HL-60 (cell line): ENCODE measurements at regions not wholly inside any gene's neighbourhood (a gene's known extent, or its start where the extent isn't known, plus 50 kb on each side); places are given as distances from the start of the nearest gene placed in this dataset.

Source experiments
- DNase-seq, 2 experiments: peaks; one replicate each; pipeline ENCODE4 v3.0.0-alpha.2; 2010 to 2020; ENCODE audit warnings: low read depth in 1 of 2, low spot score in 1 of 2
- H3K27ac ChIP-seq: fragments of 250-450 bp; sonication (Bioruptor Pico); replicated peaks from 2 replicates; pipeline ENCODE4 v1.5.1; 2020; ENCODE audit warnings: mild to moderate bottlenecking, moderate library complexity
- H3K27me3 ChIP-seq: fragments of 250-450 bp; sonication (Bioruptor Pico); 2 replicates; pipeline ENCODE4 v1.5.1; 2021; ENCODE audit warnings: mild to moderate bottlenecking, moderate library complexity; ENCODE audit not compliant: insufficient read depth, poor library complexity, severe bottlenecking
- H3K4me3 ChIP-seq: replicated peaks from 2 replicates; pipeline ENCODE4 v1.5.1; 2011; ENCODE audit warnings: mild to moderate bottlenecking, control low read depth, low read length; ENCODE audit not compliant: insufficient read depth
- GABPA ChIP-seq: IDR thresholded peaks from 2 replicates; pipeline ENCODE4 v1.6.1; 2012; ENCODE audit warnings: low read depth
- POLR2AphosphoS5 ChIP-seq: IDR thresholded peaks from 2 replicates; pipeline ENCODE4 v1.6.1; 2012; ENCODE audit warnings: low read depth
- SPI1 ChIP-seq: IDR thresholded peaks from 2 replicates; pipeline ENCODE4 v1.6.1; 2012; ENCODE audit warnings: low read depth, mild to moderate bottlenecking, borderline replicate concordance
- TF ChIP-seq, protein P1 (sequence below): IDR thresholded peaks from one replicate; pipeline ENCODE4 v1.5.1; 2011; ENCODE audit warnings: low read length, control low read depth, inconsistent platforms; ENCODE audit not compliant: insufficient read depth
- TF ChIP-seq, protein P2 (sequence below): IDR thresholded peaks from 2 replicates; pipeline ENCODE4 v1.6.1; 2012; ENCODE audit warnings: low read depth; ENCODE audit not compliant: insufficient replicate concordance

DNA sequence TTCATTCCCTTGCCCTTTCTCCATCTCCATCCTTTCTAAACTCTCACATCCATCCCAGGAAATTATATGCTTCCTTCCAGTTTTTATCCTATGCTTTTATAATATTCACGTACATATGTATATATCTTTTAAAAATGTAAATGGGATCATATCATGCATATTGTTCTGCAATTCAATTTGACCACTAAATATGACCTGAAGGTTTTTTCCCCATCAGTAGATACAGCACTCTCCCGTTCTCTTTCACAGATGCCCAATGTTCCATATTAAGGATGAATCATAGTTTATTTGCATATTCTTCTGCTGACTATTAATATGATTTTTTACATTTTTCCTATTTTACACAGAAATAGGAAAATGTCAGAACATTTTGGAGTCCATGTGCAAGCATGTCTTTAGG is 213.3 kb upstream of the PARD3B start:
- DNase-seq = no peak
- TF ChIP-seq, protein P1, sequence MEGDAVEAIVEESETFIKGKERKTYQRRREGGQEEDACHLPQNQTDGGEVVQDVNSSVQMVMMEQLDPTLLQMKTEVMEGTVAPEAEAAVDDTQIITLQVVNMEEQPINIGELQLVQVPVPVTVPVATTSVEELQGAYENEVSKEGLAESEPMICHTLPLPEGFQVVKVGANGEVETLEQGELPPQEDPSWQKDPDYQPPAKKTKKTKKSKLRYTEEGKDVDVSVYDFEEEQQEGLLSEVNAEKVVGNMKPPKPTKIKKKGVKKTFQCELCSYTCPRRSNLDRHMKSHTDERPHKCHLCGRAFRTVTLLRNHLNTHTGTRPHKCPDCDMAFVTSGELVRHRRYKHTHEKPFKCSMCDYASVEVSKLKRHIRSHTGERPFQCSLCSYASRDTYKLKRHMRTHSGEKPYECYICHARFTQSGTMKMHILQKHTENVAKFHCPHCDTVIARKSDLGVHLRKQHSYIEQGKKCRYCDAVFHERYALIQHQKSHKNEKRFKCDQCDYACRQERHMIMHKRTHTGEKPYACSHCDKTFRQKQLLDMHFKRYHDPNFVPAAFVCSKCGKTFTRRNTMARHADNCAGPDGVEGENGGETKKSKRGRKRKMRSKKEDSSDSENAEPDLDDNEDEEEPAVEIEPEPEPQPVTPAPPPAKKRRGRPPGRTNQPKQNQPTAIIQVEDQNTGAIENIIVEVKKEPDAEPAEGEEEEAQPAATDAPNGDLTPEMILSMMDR = no peak
- TF ChIP-seq, protein P2, sequence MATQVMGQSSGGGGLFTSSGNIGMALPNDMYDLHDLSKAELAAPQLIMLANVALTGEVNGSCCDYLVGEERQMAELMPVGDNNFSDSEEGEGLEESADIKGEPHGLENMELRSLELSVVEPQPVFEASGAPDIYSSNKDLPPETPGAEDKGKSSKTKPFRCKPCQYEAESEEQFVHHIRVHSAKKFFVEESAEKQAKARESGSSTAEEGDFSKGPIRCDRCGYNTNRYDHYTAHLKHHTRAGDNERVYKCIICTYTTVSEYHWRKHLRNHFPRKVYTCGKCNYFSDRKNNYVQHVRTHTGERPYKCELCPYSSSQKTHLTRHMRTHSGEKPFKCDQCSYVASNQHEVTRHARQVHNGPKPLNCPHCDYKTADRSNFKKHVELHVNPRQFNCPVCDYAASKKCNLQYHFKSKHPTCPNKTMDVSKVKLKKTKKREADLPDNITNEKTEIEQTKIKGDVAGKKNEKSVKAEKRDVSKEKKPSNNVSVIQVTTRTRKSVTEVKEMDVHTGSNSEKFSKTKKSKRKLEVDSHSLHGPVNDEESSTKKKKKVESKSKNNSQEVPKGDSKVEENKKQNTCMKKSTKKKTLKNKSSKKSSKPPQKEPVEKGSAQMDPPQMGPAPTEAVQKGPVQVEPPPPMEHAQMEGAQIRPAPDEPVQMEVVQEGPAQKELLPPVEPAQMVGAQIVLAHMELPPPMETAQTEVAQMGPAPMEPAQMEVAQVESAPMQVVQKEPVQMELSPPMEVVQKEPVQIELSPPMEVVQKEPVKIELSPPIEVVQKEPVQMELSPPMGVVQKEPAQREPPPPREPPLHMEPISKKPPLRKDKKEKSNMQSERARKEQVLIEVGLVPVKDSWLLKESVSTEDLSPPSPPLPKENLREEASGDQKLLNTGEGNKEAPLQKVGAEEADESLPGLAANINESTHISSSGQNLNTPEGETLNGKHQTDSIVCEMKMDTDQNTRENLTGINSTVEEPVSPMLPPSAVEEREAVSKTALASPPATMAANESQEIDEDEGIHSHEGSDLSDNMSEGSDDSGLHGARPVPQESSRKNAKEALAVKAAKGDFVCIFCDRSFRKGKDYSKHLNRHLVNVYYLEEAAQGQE = no peak
- no peak for TF ChIP-seq POLR2AphosphoS5
- no peak for TF ChIP-seq SPI1
- TF ChIP-seq GABPA = no peak
- Histone ChIP-seq H3K27me3 (no peaks in the 10 kb centered on the region), H3K4me3 (no peak overlapping the region), H3K27ac (no peak overlapping the region)

DNA sequence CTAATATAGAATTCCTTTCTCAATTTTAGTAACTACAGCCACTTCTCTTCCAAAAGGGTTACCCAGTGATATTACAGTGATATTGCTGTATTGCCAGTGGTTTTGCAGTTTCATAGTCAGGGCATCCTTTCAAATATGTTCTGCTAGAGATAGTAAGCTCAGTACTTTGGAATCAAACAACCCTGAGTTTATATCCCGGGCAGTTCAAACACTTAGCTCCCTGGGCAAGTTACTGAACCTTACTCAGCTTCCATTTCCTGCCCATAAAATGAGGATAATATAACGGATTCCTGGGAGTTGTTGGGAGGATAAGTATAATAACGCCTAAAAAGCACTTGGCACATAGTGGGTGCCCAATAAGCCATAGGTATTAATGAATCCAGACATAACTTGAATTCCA is 212.6 kb upstream of the PARD3B start:
- TF ChIP-seq, protein P1 = no peak
- TF ChIP-seq POLR2AphosphoS5 = no peak
- Histone ChIP-seq H3K27ac (no peak overlapping the region), H3K27me3 (no peaks in the 10 kb centered on the region), H3K4me3 (no peak overlapping the region)
- no peak for DNase-seq

DNA sequence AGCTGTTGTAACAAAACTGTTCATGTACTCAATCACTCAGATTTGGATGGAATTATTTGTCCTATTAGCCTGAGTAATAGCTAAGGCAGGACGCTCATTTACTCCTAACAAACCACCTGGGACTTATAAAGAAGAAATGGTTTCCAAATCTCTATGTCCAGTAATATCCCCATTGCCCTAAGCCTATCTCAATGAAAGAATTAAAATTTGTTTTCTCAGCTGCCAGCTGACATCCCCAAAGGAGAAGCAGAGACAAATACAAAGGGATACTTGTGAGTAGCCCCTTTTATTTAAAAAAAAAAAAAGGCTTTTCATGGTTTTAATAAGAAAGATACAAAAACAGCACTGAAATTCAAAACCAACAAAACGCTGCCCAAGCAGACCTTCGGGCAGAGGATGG is 211.4 kb upstream of the PARD3B start:
- H3K27me3 ChIP-seq = no peaks in the 10 kb centered on the region
- H3K27ac ChIP-seq = no peak overlapping the region
- no peak overlapping the region for H3K4me3 ChIP-seq
- DNase-seq = no peak
- TF ChIP-seq, protein P1 = no peak
- TF ChIP-seq POLR2AphosphoS5 = no peak
- no peak for TF ChIP-seq GABPA
- no peak for TF ChIP-seq SPI1
- TF ChIP-seq, protein P2 = no peak

DNA sequence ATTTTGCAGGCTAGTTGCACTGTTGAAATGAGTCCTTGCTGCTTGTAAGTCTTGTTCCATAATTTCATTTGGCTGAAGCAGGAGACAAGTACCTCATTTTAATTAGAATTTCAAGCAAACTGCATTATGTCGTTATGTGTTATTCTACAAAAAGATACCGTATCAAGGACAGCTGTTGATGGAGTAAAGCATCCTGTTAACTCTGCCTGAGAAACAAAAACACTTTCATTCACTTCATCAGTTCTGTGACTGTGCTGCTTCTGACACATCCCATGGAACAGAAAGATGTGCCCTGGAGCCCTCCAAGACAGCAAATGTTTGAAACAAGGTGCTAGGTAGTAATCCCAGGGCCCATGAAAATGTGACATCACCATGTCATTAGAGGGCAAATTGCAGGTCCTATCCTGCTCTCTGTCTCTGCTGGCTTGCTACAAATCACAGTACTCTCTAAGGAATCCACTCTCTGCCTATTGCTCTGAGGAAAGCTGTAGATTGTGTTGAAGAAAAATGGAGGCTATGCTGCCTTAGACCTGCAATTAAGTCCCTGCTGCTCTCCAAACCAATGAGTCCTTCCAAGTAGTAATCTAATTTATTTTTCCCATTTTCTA is 209.7 kb upstream of the PARD3B start:
- Histone ChIP-seq H3K27ac (no peak overlapping the region), H3K4me3 (no peak overlapping the region), H3K27me3 (no peaks in the 10 kb centered on the region)
- TF ChIP-seq SPI1 = no peak
- no peak for TF ChIP-seq GABPA
- TF ChIP-seq, protein P2 = no peak
- TF ChIP-seq POLR2AphosphoS5 = no peak
- TF ChIP-seq, protein P1 = no peak
- DNase-seq = no peak
